ENCODE measurements at regions not wholly inside any gene's neighbourhood (a gene's known extent, or its start where the extent isn't known, plus 50 kb on each side); places are given as distances from the start of the nearest gene placed in this dataset.

GRCh38 chr5:92909602-92909962 lies 671.4 kb downstream of the NR2F1-AS1 start:
- Mint-ChIP-seq H3K36me3 (ENCODE audit: insufficient read depth in 2 of 2) (no peaks in the 10 kb centered on the region), H3K27me3 (ENCODE audit: low read depth) (no peaks in the 10 kb centered on the region), H3K27ac (no peak overlapping the region), H3K9me3 (peaks cover 1 to 2% of the 10 kb centered on the region in 2 donors), H3K4me3 (no peak overlapping the region), H3K4me1 (ENCODE audit: low read depth) (no peaks in the 10 kb centered on the region)
- no peak for DNase-seq
- ATAC-seq (replicated peaks in 1 of 2) = no peak

DNA sequence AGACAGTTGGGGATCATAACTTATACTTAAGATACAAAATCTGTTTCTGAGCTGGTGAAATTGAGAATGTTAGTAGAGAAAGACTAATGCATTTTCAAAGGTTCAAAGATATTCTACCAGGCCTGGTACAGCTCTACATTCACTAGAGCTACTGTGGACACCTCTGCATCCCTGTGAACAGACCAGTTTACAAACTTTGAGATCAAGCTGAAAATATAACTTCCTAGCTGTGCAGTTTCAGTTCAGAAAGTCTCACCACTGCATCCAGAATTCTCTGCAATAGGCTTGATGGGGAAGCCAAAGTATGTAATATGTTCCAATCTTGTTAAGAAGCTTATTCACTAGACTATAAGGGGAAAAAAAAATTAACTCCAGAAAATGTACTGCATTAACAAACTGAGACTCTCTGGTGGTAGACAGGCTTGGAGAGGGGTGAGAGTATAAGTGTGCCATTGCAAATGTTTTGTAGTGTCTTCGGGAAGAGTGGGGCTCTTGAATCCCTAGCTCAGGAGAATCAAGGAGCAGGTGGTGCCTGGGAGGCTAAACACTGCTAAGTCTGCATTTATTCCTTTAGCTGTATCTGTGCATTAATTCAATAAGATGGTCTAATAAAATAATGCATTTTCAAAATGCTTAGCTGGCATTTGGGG lies 671.9 kb downstream of the NR2F1-AS1 start:
- no peak overlapping the region for H3K4me3 Mint-ChIP-seq
- ATAC-seq (replicated peaks in 1 of 2) = no peak
- H3K27me3 Mint-ChIP-seq (ENCODE audit: low read depth) = no peaks in the 10 kb centered on the region
- DNase-seq = no peak
- peaks cover 1 to 2% of the 10 kb centered on the region in 2 donors for H3K9me3 Mint-ChIP-seq
- no peaks in the 10 kb centered on the region for H3K4me1 Mint-ChIP-seq (ENCODE audit: low read depth)
- H3K27ac Mint-ChIP-seq = no peak overlapping the region
- no peaks in the 10 kb centered on the region for H3K36me3 Mint-ChIP-seq (ENCODE audit: insufficient read depth in 2 of 2)

GRCh38 chr5:92907938-92908606 lies 672.9 kb downstream of the NR2F1-AS1 start:
- Mint-ChIP-seq H3K27me3 (ENCODE audit: low read depth) (no peaks in the 10 kb centered on the region), H3K4me3 (no peak overlapping the region), H3K9me3 (peaks cover 1 to 2% of the 10 kb centered on the region in 2 donors), H3K4me1 (ENCODE audit: low read depth) (no peaks in the 10 kb centered on the region), H3K36me3 (ENCODE audit: insufficient read depth in 2 of 2) (no peaks in the 10 kb centered on the region), H3K27ac (peak overlapping the region; percentile 88)
- no peak for DNase-seq
- ATAC-seq (replicated peaks in 1 of 2) = no peak

- no peaks in the 10 kb centered on the region for H3K27me3 Mint-ChIP-seq (ENCODE audit: low read depth)
- no peaks in the 10 kb centered on the region for H3K4me1 Mint-ChIP-seq (ENCODE audit: low read depth)
- no peaks in the 10 kb centered on the region for H3K36me3 Mint-ChIP-seq (ENCODE audit: insufficient read depth in 2 of 2)
- H3K9me3 Mint-ChIP-seq = peaks cover 1 to 2% of the 10 kb centered on the region in 2 donors
- H3K4me3 Mint-ChIP-seq = no peak overlapping the region
- DNase-seq = no peak
- ATAC-seq (replicated peaks in 1 of 2) = no peak
- H3K27ac Mint-ChIP-seq = no peak overlapping the region
Observed at GRCh38 chr5:92906798-92907376, 674.1 kb downstream of the NR2F1-AS1 start.

GRCh38 chr5:92904021-92904420 lies 677.0 kb downstream of the NR2F1-AS1 start:
- no peak overlapping the region for H3K4me3 Mint-ChIP-seq
- DNase-seq (no peak), ATAC-seq (replicated peaks in 1 of 2) (no peak)
- H3K9me3 Mint-ChIP-seq = peaks cover 1 to 2% of the 10 kb centered on the region in 2 donors
- H3K27ac Mint-ChIP-seq = no peak overlapping the region
- H3K27me3 Mint-ChIP-seq (ENCODE audit: low read depth) = no peaks in the 10 kb centered on the region
- no peaks in the 10 kb centered on the region for H3K4me1 Mint-ChIP-seq (ENCODE audit: low read depth)
- no peaks in the 10 kb centered on the region for H3K36me3 Mint-ChIP-seq (ENCODE audit: insufficient read depth in 2 of 2)

- H3K4me3 Mint-ChIP-seq = no peak overlapping the region
- H3K27ac Mint-ChIP-seq = no peak overlapping the region
- no peak for ATAC-seq (replicated peaks in 1 of 2)
Observed at GRCh38 chr5:92899611-92900010, 681.4 kb downstream of the NR2F1-AS1 start.

DNA sequence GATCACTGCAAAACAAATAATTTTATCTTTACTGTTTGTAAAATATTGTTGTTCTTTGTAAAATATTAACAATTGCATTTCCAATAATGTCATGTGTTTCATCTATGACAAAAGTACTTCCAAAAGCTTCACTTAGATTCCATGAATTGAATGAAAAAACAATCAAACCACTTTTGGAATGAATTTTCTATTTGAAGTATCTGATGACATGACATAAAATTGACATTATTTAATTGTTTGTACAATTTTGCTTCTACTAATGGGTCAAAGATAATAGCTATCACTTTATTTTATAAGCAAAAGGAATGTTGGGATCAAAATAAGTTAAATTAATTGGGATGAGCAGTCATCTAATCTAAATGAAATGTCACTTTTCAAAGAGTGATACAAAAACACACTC lies 684.3 kb downstream of the NR2F1-AS1 start:
- H3K36me3 Mint-ChIP-seq (ENCODE audit: insufficient read depth in 2 of 2) = no peaks in the 10 kb centered on the region
- DNase-seq (no peak), ATAC-seq (replicated peaks in 1 of 2) (no peak)
- H3K27ac Mint-ChIP-seq = no peak overlapping the region
- H3K27me3 Mint-ChIP-seq (ENCODE audit: low read depth) = no peaks in the 10 kb centered on the region
- H3K4me3 Mint-ChIP-seq = no peak overlapping the region
- peaks cover 0 to 3% of the 10 kb centered on the region in 2 donors for H3K9me3 Mint-ChIP-seq
- H3K4me1 Mint-ChIP-seq (ENCODE audit: low read depth) = no peaks in the 10 kb centered on the region

More at GRCh38 chr5:92899611-92900010, 681.4 kb downstream of the NR2F1-AS1 start:
- DNase-seq = no peak
- Mint-ChIP-seq H3K36me3 (ENCODE audit: insufficient read depth in 2 of 2) (no peaks in the 10 kb centered on the region), H3K4me1 (ENCODE audit: low read depth) (no peaks in the 10 kb centered on the region), H3K27me3 (ENCODE audit: low read depth) (no peaks in the 10 kb centered on the region), H3K9me3 (peaks cover 0 to 3% of the 10 kb centered on the region in 2 donors)

- peaks cover 3 to 6% of the 10 kb centered on the region in 2 donors for H3K9me3 Mint-ChIP-seq
- no peak overlapping the region for H3K4me3 Mint-ChIP-seq
- H3K27me3 Mint-ChIP-seq (ENCODE audit: low read depth) = no peaks in the 10 kb centered on the region
- H3K27ac Mint-ChIP-seq = no peak overlapping the region
- no peaks in the 10 kb centered on the region for H3K36me3 Mint-ChIP-seq (ENCODE audit: insufficient read depth in 2 of 2)
- no peak for ATAC-seq (replicated peaks in 1 of 2)
- no peaks in the 10 kb centered on the region for H3K4me1 Mint-ChIP-seq (ENCODE audit: low read depth)
- no peak for DNase-seq
Observed at GRCh38 chr5:92890841-92891244, 690.2 kb downstream of the NR2F1-AS1 start.

GRCh38 chr5:92889140-92889539 lies 691.9 kb downstream of the NR2F1-AS1 start:
- Mint-ChIP-seq H3K4me1 (ENCODE audit: low read depth) (no peaks in the 10 kb centered on the region), H3K4me3 (no peak overlapping the region), H3K27me3 (ENCODE audit: low read depth) (no peaks in the 10 kb centered on the region), H3K9me3 (peaks cover 3% of the 10 kb centered on the region in 2 donors), H3K36me3 (ENCODE audit: insufficient read depth in 2 of 2) (no peaks in the 10 kb centered on the region), H3K27ac (no peak overlapping the region)
- ATAC-seq (replicated peaks in 1 of 2) (no peak), DNase-seq (no peak)

DNA sequence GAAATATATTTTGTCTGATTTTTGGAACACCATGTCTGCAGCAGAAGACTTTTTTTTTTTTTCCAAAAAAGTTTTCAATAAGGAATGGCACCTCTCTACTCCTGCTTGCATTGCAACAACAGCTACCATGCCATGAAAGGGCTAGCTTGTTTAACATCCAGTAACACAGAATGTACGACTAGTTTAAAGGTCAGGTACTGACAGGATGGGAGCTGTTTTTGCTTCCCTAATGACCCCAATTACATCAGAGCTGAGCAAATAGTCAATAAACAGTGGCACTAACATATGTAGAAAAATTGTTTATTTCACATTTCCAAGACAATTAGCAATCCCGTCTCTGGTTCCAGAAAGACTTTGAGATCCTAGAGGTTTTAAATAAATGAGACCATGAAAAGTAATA lies 693.8 kb downstream of the NR2F1-AS1 start:
- Mint-ChIP-seq H3K27me3 (ENCODE audit: low read depth) (no peaks in the 10 kb centered on the region), H3K4me1 (ENCODE audit: low read depth) (no peaks in the 10 kb centered on the region), H3K36me3 (ENCODE audit: insufficient read depth in 2 of 2) (no peaks in the 10 kb centered on the region), H3K27ac (no peak overlapping the region), H3K4me3 (no peak overlapping the region), H3K9me3 (peaks cover 3% of the 10 kb centered on the region in 2 donors)
- ATAC-seq (replicated peaks in 1 of 2) (no peak), DNase-seq (no peak)

DNA sequence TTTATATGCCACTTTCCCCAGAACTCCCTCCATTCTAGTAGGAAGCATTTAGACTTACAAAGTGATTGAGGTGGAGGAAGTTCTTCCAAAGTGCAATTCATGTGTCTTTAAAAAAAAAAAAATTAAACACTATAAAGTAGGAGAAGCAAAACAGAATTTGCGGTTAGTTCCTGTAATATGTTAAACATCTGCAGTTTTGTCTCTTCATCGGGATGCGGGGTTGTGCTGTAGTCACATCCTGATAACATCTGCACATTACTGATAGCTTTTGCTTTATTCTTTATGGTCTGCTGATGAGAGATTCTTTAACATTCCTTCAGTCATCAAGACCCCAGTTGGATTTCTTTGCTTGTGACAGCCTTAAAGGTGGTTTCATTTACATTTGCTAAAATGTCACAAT lies 694.3 kb downstream of the NR2F1-AS1 start:
- Mint-ChIP-seq H3K27ac (no peak overlapping the region), H3K27me3 (ENCODE audit: low read depth) (no peaks in the 10 kb centered on the region), H3K4me3 (no peak overlapping the region), H3K4me1 (ENCODE audit: low read depth) (no peaks in the 10 kb centered on the region), H3K36me3 (ENCODE audit: insufficient read depth in 2 of 2) (no peaks in the 10 kb centered on the region), H3K9me3 (peaks cover 3% of the 10 kb centered on the region in 2 donors)
- ATAC-seq (replicated peaks in 1 of 2) (no peak), DNase-seq (no peak)

- DNase-seq = no peak
- Mint-ChIP-seq H3K36me3 (ENCODE audit: insufficient read depth in 2 of 2) (no peaks in the 10 kb centered on the region), H3K27ac (no peak overlapping the region), H3K4me1 (ENCODE audit: low read depth) (no peaks in the 10 kb centered on the region), H3K27me3 (ENCODE audit: low read depth) (no peaks in the 10 kb centered on the region), H3K4me3 (no peak overlapping the region), H3K9me3 (peaks cover 0 to 3% of the 10 kb centered on the region in 2 donors)
- ATAC-seq (replicated peaks in 1 of 2) = no peak
Observed at GRCh38 chr5:92885950-92886349, 695.1 kb downstream of the NR2F1-AS1 start.

GRCh38 chr5:92884469-92884868 lies 696.5 kb downstream of the NR2F1-AS1 start:
- DNase-seq (no peak), ATAC-seq (replicated peaks in 1 of 2) (no peak)
- Mint-ChIP-seq H3K36me3 (ENCODE audit: insufficient read depth in 2 of 2) (no peaks in the 10 kb centered on the region), H3K27ac (no peak overlapping the region), H3K4me1 (ENCODE audit: low read depth) (no peaks in the 10 kb centered on the region), H3K27me3 (ENCODE audit: low read depth) (no peaks in the 10 kb centered on the region), H3K9me3 (peaks cover 0 to 3% of the 10 kb centered on the region in 2 donors), H3K4me3 (no peak overlapping the region)
